ENCODE measurements at regions not wholly inside any gene's neighbourhood (a gene's known extent, or its start where the extent isn't known, plus 50 kb on each side); places are given as distances from the start of the nearest gene placed in this dataset.

- ATAC-seq = no peak
- H3K36me3 Mint-ChIP-seq (ENCODE audit: low read depth) = no peaks in the 10 kb centered on the region
- DNase-seq = no peak
- ChIA-PET POLR2A (no interaction called here), CTCF (interaction anchor here (0.6 to 16.5 kb wide), 6 partner anchors 11 to 395 kb away, joined by 3 to 354 read pairs (median 4); partner anchors contain the start of gene ARHGEF3)
- intact Hi-C loops (cut with micrococcal nuclease) = no loop called here
- no peaks in the 10 kb centered on the region for H3K27me3 Mint-ChIP-seq
- H3K4me3 Mint-ChIP-seq = no peak overlapping the region
- H3K9me3 Mint-ChIP-seq = no peaks in the 10 kb centered on the region
- no peak overlapping the region for H3K27ac Mint-ChIP-seq
- TF ChIP-seq CTCF (IDR thresholded peaks at IDR 0.05) = no peak
- no peaks in the 10 kb centered on the region for H3K4me1 Mint-ChIP-seq (ENCODE audit: low read depth)
These were observed 62.4 kb upstream of the SPATA12 start for GRCh38 chr3:56998076-56998529.

GRCh38 chr3:56997675-56998074, 62.8 kb upstream of the SPATA12 start:
- ChIA-PET POLR2A (no interaction called here), CTCF (interaction anchor here (0.6 to 16.5 kb wide), 7 partner anchors 10 to 395 kb away, joined by 3 to 354 read pairs (median 4); partner anchors contain the start of gene ARHGEF3)
- no peak for TF ChIP-seq CTCF (IDR thresholded peaks at IDR 0.05)
- Mint-ChIP-seq H3K4me1 (ENCODE audit: low read depth) (no peaks in the 10 kb centered on the region), H3K27ac (no peak overlapping the region), H3K4me3 (no peak overlapping the region), H3K9me3 (no peaks in the 10 kb centered on the region), H3K27me3 (no peaks in the 10 kb centered on the region), H3K36me3 (ENCODE audit: low read depth) (no peaks in the 10 kb centered on the region)
- intact Hi-C loops (cut with micrococcal nuclease) = no loop called here
- no peak for ATAC-seq
- DNase-seq = no peak

GRCh38 chr3:56997041-56997440, 63.4 kb upstream of the SPATA12 start:
- CTCF ChIA-PET = interaction anchor here (1.2 to 16.5 kb wide), 5 partner anchors 9 to 295 kb away, joined by 3 to 354 read pairs (median 36); partner anchors contain the start of gene ARHGEF3
- no peak for ATAC-seq
- no peaks in the 10 kb centered on the region for H3K9me3 Mint-ChIP-seq
- H3K4me3 Mint-ChIP-seq = no peak overlapping the region
- no peak for DNase-seq
- no peak for TF ChIP-seq CTCF (IDR thresholded peaks at IDR 0.05)
- no peaks in the 10 kb centered on the region for H3K4me1 Mint-ChIP-seq (ENCODE audit: low read depth)
- no peaks in the 10 kb centered on the region for H3K27me3 Mint-ChIP-seq
- no peaks in the 10 kb centered on the region for H3K36me3 Mint-ChIP-seq (ENCODE audit: low read depth)
- intact Hi-C loops (cut with micrococcal nuclease) = no loop called here
- no peak overlapping the region for H3K27ac Mint-ChIP-seq
- POLR2A ChIA-PET = no interaction called here

- CTCF ChIA-PET = interaction anchor here (0.7 to 16.5 kb wide), 3 partner anchors 13 to 189 kb away, joined by 3 to 354 read pairs (median 36); partner anchors contain the start of gene ARHGEF3
- Mint-ChIP-seq H3K4me3 (no peak overlapping the region), H3K36me3 (ENCODE audit: low read depth) (no peaks in the 10 kb centered on the region), H3K4me1 (ENCODE audit: low read depth) (no peaks in the 10 kb centered on the region), H3K9me3 (no peaks in the 10 kb centered on the region), H3K27me3 (peaks cover 6% of the 10 kb centered on the region), H3K27ac (no peak overlapping the region)
- TF ChIP-seq CTCF (IDR thresholded peaks at IDR 0.05) = no peak
- intact Hi-C loops (cut with micrococcal nuclease) = no loop called here
- no peak for DNase-seq
- POLR2A ChIA-PET = no interaction called here
- ATAC-seq = no peak
These were observed 66.1 kb upstream of the SPATA12 start for GRCh38 chr3:56994391-56994790.

- H3K27ac Mint-ChIP-seq = no peak overlapping the region
- H3K36me3 Mint-ChIP-seq (ENCODE audit: low read depth) = no peaks in the 10 kb centered on the region
- intact Hi-C loops (cut with micrococcal nuclease) = no loop called here
- ATAC-seq (no peak), DNase-seq (no peak)
- no peak overlapping the region for H3K4me3 Mint-ChIP-seq
- ChIA-PET CTCF (interaction anchor here (1.0 to 16.5 kb wide), 10 partner anchors 8 to 288 kb away, joined by 3 to 354 read pairs (median 18); partner anchors contain the start of gene ARHGEF3), POLR2A (no interaction called here)
- H3K27me3 Mint-ChIP-seq = peaks cover 7% of the 10 kb centered on the region
- H3K4me1 Mint-ChIP-seq (ENCODE audit: low read depth) = peaks cover 25% of the 10 kb centered on the region
- no peaks in the 10 kb centered on the region for H3K9me3 Mint-ChIP-seq
- TF ChIP-seq CTCF (IDR thresholded peaks at IDR 0.05) = no peak
These were observed 69.8 kb upstream of the SPATA12 start for GRCh38 chr3:56990641-56991015.
